ENCODE measurements at regions not wholly inside any gene's neighbourhood (a gene's known extent, or its start where the extent isn't known, plus 50 kb on each side); places are given as distances from the start of the nearest gene placed in this dataset.
"Not testable (repeated sequence)": the region's sequence is repeated elsewhere in the genome, so short reads cannot be mapped to it uniquely, and the experiment has no call there.

DNA sequence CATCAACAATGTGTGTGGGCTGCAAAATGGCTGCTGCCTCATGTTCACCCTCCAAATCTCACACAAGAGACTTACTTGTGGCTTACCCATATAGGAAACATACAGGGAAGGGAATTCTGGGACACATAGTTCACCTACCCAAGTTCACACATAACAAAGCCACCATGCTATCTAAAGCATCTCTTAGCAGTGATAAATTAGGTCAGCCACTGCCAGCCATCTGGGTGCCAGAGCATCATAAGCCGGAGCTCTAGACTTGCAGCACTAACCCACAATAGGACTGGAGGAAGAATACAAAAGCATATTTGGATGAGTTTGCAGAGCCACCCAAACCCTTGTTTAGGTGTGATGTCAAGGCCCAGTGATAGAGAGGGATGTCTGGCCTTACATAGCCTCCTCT is 321.7 kb downstream of the SEC16B start:
- no peak for DNase-seq (ENCODE audit: insufficient read length, low spot score)
- no peak for FAIRE-seq
- TF ChIP-seq, protein P1, sequence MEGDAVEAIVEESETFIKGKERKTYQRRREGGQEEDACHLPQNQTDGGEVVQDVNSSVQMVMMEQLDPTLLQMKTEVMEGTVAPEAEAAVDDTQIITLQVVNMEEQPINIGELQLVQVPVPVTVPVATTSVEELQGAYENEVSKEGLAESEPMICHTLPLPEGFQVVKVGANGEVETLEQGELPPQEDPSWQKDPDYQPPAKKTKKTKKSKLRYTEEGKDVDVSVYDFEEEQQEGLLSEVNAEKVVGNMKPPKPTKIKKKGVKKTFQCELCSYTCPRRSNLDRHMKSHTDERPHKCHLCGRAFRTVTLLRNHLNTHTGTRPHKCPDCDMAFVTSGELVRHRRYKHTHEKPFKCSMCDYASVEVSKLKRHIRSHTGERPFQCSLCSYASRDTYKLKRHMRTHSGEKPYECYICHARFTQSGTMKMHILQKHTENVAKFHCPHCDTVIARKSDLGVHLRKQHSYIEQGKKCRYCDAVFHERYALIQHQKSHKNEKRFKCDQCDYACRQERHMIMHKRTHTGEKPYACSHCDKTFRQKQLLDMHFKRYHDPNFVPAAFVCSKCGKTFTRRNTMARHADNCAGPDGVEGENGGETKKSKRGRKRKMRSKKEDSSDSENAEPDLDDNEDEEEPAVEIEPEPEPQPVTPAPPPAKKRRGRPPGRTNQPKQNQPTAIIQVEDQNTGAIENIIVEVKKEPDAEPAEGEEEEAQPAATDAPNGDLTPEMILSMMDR (IDR thresholded peaks at IDR 0.05; ENCODE audit: insufficient read depth, missing control alignments) = no peak

DNA sequence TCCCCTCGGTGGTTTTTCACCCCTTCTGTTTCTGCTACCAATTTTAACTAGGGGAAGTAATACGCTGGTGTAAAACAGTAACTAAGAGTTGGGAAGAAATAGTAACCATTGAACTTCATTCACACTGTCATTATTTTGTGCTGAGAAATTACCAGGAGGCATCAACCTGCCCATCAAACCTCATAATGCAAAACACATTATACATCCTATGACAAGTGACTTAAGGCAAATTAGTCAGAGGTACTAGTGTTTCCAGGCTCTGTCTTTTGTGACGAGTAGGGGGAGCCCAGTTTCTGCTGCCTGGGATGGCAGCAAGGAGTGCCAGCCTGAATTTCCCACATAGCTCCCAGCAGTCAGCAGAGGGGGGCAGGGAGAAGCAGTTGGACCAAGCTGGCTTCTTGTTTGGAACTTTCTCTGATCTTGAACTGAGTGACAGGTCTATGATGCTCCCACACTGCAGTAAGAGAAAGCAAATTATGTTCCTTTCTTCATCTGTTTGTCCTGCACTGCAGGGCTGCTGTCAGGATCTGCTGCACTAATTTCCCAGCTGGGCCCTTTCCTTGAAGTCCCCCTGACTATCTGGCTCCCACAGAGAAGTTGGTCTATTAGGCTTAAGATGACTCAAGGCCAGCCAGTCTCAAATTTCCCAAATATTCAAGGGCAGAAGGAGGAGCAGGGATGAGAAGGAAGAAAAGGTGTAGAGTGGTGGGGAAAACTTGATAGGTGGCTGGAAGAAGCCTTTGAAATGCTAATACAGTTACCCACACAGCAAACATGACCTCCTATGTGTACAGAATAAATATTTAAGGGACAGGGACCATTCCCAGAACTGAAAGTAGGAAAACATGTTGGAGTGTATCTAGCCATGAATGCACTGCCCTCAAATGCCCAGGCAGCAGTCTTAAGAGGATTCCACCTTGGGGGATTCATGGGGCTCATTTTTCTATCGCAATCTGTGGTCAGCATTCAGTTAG is 322.8 kb downstream of the SEC16B start:
- TF ChIP-seq, protein P1 (IDR thresholded peaks at IDR 0.05; ENCODE audit: insufficient read depth, missing control alignments) = no peak
- FAIRE-seq (no peak), DNase-seq (ENCODE audit: insufficient read length, low spot score) (no peak)

DNA sequence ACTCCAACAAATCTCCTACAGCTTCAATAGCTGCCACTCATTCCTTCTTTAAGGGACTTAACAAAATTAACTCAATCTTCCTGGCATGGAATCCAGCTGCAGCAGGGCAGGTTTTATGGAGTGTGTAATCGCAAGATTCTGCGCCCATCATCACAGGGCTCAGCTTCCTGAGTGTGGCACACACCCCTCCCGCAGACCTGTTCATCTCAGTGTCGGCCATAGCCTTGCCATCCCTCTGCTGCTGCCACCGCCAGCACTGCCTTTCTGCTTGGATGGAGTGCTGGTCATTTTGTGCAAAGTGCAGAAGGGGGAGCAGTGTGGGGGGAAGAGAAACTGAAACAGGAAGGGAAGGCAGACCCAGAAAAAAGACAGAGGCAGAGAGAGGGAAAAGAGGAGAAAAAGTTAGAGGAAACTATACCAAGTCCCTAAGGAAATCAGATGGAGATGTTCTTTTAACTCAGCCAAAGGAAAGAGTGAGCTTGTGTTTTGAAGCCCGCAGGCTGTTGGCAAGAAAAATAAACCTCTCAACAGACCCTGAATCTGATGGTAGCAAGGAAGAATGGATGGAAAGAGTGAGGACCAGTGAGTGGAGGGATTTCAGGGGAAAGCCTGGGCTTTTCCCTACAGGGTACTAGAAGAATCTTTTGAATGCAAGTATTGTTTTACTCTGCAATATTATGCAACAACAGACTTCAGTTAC is 324.2 kb downstream of the SEC16B start:
- no peak for FAIRE-seq
- TF ChIP-seq, protein P1 (IDR thresholded peaks at IDR 0.05; ENCODE audit: insufficient read depth, missing control alignments) = no peak
- DNase-seq (ENCODE audit: insufficient read length, low spot score) = no peak

DNA sequence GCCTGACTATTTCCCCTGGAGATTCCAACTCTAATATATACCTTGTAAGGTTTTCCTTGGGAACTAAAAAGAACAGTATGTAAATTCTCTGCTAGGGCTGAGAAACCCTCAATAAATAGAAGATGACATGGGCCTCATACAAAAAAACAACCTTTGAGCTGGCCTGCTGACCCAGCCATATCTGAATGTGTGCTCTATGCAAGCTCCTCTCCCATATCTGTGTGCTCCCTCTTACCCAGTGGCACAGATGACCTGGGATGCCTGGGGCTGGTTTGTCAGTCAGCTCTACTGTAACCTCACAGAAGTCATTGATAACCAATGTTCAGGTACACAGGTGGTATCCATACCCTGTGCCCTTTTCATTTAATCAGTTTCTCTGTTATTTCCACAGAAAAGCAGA is 329.2 kb downstream of the SEC16B start:
- TF ChIP-seq, protein P1 (IDR thresholded peaks at IDR 0.05; ENCODE audit: insufficient read depth, missing control alignments) = no peak
- FAIRE-seq (no peak), DNase-seq (ENCODE audit: insufficient read length, low spot score) (no peak)

DNA sequence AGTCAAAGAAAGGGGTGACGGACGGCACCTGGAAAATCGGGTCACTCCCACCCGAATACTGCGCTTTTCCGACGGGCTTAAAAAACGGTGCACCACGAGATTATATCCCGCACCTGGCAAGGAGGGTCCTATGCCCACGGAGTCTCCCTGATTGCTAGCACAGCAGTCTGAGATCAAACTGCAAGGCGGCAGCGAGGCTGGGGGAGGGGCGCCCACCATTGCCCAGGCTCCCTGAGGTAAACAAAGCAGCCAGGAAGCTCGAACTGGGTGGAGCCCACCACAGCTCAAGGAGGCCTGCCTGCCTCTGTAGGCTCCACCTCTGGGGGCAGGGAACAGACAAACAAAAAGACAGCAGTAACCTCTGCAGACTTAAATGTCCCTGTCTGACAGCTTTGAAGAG is 335.7 kb downstream of the SEC16B start:
- FAIRE-seq; DNase-seq (ENCODE audit: insufficient read length, low spot score): not testable (repeated sequence)

DNA sequence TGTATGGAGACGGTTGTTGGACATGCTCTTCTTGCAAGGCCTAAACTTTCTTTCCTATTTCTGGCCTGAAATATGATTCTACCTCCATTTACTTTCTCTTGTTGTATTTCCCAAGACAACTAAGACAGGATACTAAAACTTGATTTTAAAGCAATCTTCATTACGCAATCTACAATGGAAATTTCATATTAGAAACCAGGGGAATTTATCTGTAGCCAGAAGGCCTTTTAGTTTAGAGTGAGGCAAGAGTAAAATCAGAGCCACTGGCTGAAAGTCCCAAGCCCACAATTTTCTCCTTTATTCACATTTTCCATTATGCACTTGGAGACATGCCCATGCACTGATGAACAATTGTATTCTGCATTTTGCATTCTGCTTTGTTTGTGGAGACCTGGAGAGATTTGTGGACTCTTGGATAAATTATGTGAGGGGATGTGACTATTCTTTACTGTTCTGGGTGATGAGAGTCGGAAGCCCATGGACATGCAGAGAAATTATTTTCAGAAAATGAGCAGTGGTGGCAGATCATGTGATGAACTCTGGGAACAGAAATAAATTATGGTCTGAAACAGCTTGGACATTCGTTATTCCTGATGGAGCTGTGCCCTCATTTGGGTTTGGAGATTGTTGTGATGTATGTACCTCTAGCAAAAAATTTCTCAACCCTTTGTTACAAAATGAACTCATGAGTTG is 336.8 kb downstream of the SEC16B start:
- peak; percentile 56 for FAIRE-seq
- TF ChIP-seq, protein P1 (IDR thresholded peaks at IDR 0.05; ENCODE audit: insufficient read depth, missing control alignments) = no peak
- no peak for DNase-seq (ENCODE audit: insufficient read length, low spot score)

DNA sequence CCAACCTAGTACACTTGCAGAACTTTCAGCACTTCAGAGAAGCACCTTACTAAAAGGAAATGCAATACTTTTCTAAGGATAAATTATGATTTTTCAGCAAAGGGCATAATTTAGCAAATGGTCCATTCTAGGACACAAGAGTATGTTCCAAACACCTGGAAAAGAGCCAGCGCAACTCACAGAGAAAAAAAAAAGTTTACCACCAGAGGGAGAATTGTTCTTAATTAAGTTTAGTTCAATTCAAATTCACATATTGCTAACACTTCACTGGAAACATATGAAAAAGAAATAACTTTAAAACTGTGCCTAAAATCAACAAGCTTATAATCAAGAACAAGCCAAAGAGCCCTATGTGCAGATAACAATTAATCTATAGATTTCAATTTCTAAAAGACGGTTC is 338.1 kb downstream of the SEC16B start:
- FAIRE-seq = peak; percentile 60

More for the DNA sequence above, 338.1 kb downstream of the SEC16B start:
- no peak for DNase-seq (ENCODE audit: insufficient read length, low spot score)
- TF ChIP-seq, protein P1 (IDR thresholded peaks at IDR 0.05; ENCODE audit: insufficient read depth, missing control alignments) = no peak
